ENCODE measurements at regions not wholly inside any gene's neighbourhood (a gene's known extent, or its start where the extent isn't known, plus 50 kb on each side); places are given as distances from the start of the nearest gene placed in this dataset.

- H2AFZ ChIP-seq (ENCODE audit: low read length): no peak overlapping the region
- ATAC-seq: no peak
- no peak overlapping the region for H3K4me3 ChIP-seq (replicated peaks in 1 of 3; ENCODE audit: insufficient read depth in 1 of 3, low read depth in 2 of 3, low read length in 3 of 3)
- 10% methylated on average over 10 of the region's 11 CpGs for WGBS (ENCODE audit: low lambda C conversion rate)
- no peaks in the 10 kb centered on the region for H3K79me2 ChIP-seq (ENCODE audit: insufficient read depth, low read length)
- intact Hi-C loops (cut with micrococcal nuclease; ENCODE audit: unreplicated experiment) (no loop called here), in situ Hi-C loops (cut with HindIII; ENCODE audit: extremely low pct_ligation_motif_present, low pct_unique_long_range_greater_than_20kb) (no loop called here)
- H3K36me3 ChIP-seq (replicated peaks in 1 of 2; ENCODE audit: control insufficient read depth in 1 of 2, insufficient read depth in 2 of 2, low read length in 2 of 2): no peaks in the 10 kb centered on the region
- peaks cover 6 to 52% of the 10 kb centered on the region in 2 experiments for H3K27me3 ChIP-seq (ENCODE audit: control insufficient read depth in 1 of 2, insufficient read depth in 2 of 2, low read length in 2 of 2)
- no peak overlapping the region for H3K9ac ChIP-seq (ENCODE audit: insufficient read depth, low read depth, low read length)
- DNase-seq (ENCODE audit: low spot score): no peak
- BruUV-seq (replicated peaks): no TSS peak
- no peaks in the 10 kb centered on the region for H4K20me1 ChIP-seq (ENCODE audit: insufficient read depth, low read length)
- H3K4me2 ChIP-seq (ENCODE audit: low read depth, low read length): no peak overlapping the region
- ChIA-PET CTCF (ENCODE audit: low intra/inter-chr PET ratio, low total read pairs) (no interaction called here), POLR2A (no interaction called here)
- H3K27ac ChIP-seq (ENCODE audit: extremely low read length, insufficient read depth, low read length): no peak overlapping the region
- H3K9me3 ChIP-seq (ENCODE audit: low read length): no peaks in the 10 kb centered on the region
- TF ChIP-seq YEATS2 (CRISPR knock-in tag; IDR thresholded peaks at IDR 0.05; ENCODE audit: borderline replicate concordance): no peak
- TF ChIP-seq CREB1 (IDR thresholded peaks at IDR 0.05): peak; percentile 62
- no peak for TF ChIP-seq CREB1 (CRISPR knock-in tag; IDR thresholded peaks at IDR 0.05)
- no peak for FAIRE-seq
- H3K4me1 ChIP-seq (ENCODE audit: insufficient read depth, low read length): no peaks in the 10 kb centered on the region
Observed at GRCh38 chr6:165984729-165985275, 182.8 kb downstream of the TBXT start.

GRCh38 chr6:165983112-165984072, 184.3 kb downstream of the TBXT start:
- ATAC-seq: no peak
- Histone ChIP-seq H3K4me3 (replicated peaks in 1 of 3; ENCODE audit: insufficient read depth in 1 of 3, low read depth in 2 of 3, low read length in 3 of 3) (no peak overlapping the region), H2AFZ (ENCODE audit: low read length) (no peak overlapping the region), H3K4me2 (ENCODE audit: low read depth, low read length) (no peak overlapping the region), H3K79me2 (ENCODE audit: insufficient read depth, low read length) (no peaks in the 10 kb centered on the region), H3K36me3 (replicated peaks in 1 of 2; ENCODE audit: control insufficient read depth in 1 of 2, insufficient read depth in 2 of 2, low read length in 2 of 2) (no peaks in the 10 kb centered on the region), H4K20me1 (ENCODE audit: insufficient read depth, low read length) (no peaks in the 10 kb centered on the region), H3K27me3 (ENCODE audit: control insufficient read depth in 1 of 2, insufficient read depth in 2 of 2, low read length in 2 of 2) (peaks cover 6 to 40% of the 10 kb centered on the region in 2 experiments), H3K27ac (ENCODE audit: extremely low read length, insufficient read depth, low read length) (no peak overlapping the region), H3K9me3 (ENCODE audit: low read length) (no peaks in the 10 kb centered on the region), H3K4me1 (ENCODE audit: insufficient read depth, low read length) (no peaks in the 10 kb centered on the region), H3K9ac (ENCODE audit: insufficient read depth, low read depth, low read length) (no peak overlapping the region)
- no peak for DNase-seq (ENCODE audit: low spot score)
- in situ Hi-C loops (cut with HindIII; ENCODE audit: extremely low pct_ligation_motif_present, low pct_unique_long_range_greater_than_20kb): no loop called here
- intact Hi-C loops (cut with micrococcal nuclease; ENCODE audit: unreplicated experiment): no loop called here
- under 1% methylated on average over 8 of the region's 9 CpGs for WGBS (ENCODE audit: low lambda C conversion rate)
- BruUV-seq (replicated peaks): no TSS peak
- ChIA-PET POLR2A (no interaction called here), CTCF (ENCODE audit: low intra/inter-chr PET ratio, low total read pairs) (no interaction called here)
- no peak for FAIRE-seq
- TF ChIP-seq BCL6 (CRISPR knock-in tag; IDR thresholded peaks at IDR 0.05): no peak
- no peak for TF ChIP-seq ZNF850 (CRISPR knock-in tag; conservative IDR thresholded peaks at IDR 0.05)
- TF ChIP-seq PATZ1 (CRISPR knock-in tag; IDR thresholded peaks at IDR 0.05): no peak
- TF ChIP-seq ZNF136 (CRISPR knock-in tag; IDR thresholded peaks at IDR 0.05; ENCODE audit: low read depth): no peak
- TF ChIP-seq THAP11 (CRISPR knock-in tag; IDR thresholded peaks at IDR 0.05): no peak
- no peak for TF ChIP-seq FOXC1 (CRISPR knock-in tag; IDR thresholded peaks at IDR 0.05; ENCODE audit: borderline replicate concordance)
- TF ChIP-seq ZEB1 (IDR thresholded peaks at IDR 0.05; ENCODE audit: insufficient replicate concordance, low read depth): no peak
- TF ChIP-seq NR1H2 (CRISPR knock-in tag; IDR thresholded peaks at IDR 0.05; ENCODE audit: borderline replicate concordance, low read depth): no peak
- TF ChIP-seq CSRNP2 (CRISPR knock-in tag; conservative IDR thresholded peaks at IDR 0.05; ENCODE audit: low read depth): no peak
- no peak for TF ChIP-seq MXD1 (CRISPR knock-in tag; IDR thresholded peaks at IDR 0.05)
- TF ChIP-seq ZNF713 (CRISPR knock-in tag; IDR thresholded peaks at IDR 0.05): no peak
